CD4-positive, alpha-beta T cell treated with Interleukin-12 subunit alpha and Interleukin-12 subunit beta, for 1 hour (primary cell): ENCODE measurements at regions not wholly inside any gene's neighbourhood (a gene's known extent, or its start where the extent isn't known, plus 50 kb on each side); places are given as distances from the start of the nearest gene placed in this dataset.
"Not testable (repeated sequence)": the region's sequence is repeated elsewhere in the genome, so short reads cannot be mapped to it uniquely, and the experiment has no call there.

ENCODE experiments used
- DNase-seq: peaks from one replicate; pipeline ENCODE4 v3.0.0-alpha.2; 2020

DNA sequence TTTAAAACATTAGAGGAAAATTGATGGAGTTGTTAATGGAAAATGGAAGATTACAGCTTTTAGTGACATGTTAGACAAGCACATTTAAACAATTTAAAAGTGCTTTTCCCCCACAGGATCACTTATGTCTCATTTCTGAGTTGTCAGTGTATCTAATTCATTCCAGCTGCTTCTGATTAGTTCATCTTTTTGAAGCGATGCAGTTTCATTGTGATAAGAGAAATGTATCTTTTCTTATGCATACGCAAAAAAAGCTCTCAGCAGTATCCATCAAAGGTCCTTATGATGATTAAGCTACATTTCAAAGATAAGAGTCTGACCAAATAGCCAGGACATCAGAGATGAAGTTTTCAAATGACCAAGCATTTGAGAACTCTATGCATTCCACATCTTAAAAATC, 572.6 kb upstream of the SYNCRIP start:
- no peak for DNase-seq

DNA sequence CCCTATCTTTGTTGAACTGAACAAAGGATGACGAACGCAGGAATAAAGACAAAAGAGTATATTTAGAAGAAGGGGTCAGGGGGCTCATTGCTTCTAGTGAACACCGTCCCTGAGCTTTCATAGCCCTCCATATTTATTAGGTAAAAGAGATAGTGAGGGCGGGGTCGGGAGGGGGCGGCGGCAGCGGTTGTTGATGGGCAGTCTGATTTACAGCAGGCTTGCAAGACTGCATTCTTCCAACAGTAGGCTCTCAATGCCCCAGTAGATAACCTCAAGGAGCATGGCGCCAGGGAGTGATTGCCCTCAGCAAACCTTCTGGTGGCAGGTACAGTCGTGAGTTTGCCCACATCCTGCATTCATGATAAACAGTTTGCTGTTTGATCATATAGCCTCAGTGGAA, 563.3 kb upstream of the SYNCRIP start:
- no peak for DNase-seq

DNA sequence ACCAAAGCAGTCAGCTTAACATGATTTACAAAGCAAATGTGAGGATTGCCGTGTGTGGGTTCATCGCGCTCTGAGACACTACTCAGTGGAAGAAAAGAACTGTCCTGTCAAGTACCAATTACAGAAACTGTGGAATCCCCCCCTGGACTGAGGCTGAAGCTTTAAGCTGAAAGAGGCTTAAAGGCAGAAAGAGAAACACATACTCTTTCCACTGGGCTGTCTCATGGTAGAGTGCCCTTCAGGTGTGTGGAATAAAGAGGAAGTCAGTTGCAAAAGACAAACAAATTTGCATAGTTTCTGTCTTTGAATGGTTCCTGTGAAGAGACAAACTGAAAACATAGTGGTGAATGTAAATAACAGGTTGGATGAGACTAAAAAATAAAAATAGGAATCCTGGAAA, 560.4 kb upstream of the SYNCRIP start:
- no peak for DNase-seq

DNA sequence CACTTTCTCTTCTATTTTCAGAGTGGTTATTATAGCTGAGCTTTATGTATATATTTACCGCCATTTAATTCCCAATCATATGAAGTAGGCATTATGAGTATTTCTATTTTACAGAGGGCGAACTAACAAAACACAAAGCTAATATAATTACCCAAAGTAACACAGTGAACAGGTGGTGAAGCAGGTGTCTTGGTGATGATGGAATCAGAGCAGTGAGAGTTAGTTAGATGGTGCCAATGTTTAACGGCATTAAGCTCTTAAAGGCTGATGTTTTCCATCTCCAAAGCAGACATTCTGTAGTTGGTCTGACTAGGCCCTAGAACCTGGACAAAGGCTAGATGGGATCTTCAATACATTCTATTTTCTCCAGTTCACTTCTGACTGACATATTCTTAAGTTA, 551.1 kb upstream of the SYNCRIP start:
- no peak for DNase-seq

DNA sequence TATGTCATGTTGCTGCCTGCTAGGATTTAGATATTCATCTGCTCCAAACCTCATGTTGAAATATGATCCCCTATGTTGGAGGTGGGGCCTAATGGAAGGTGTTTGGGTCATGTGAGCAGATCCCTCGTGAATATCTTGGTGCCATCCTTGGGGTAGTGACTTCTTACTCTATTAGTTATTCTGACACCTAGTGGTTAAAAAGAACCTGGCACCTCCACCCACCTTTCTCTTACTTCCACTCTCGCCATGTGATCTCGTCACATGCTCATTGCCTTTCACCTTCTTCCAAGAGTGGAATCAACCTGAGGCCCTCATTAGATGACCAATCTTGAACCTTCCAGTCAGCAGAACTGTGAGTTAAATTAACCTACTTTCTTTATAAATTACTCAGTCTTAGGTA, 549.4 kb upstream of the SYNCRIP start:
- no peak for DNase-seq

DNA sequence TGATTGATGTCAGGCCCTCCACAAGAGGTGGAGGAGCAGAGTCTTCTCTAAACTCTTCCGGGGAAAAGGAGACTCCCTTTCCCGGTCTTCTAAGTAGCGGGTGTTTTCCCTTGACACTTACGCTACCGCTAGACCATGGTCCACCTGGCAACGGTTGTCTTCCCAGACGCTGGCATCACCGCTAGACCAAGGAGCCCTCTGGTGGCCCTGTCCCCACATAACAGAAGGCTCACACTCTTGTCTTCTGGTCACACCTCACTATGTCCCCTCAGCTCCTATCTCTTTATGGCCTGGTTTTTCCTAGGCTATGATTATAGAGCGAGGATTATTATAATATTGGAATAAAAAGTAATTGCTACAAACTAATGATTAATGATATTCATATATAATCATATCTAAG, 532.5 kb upstream of the SYNCRIP start:
- not testable (repeated sequence) for DNase-seq

DNA sequence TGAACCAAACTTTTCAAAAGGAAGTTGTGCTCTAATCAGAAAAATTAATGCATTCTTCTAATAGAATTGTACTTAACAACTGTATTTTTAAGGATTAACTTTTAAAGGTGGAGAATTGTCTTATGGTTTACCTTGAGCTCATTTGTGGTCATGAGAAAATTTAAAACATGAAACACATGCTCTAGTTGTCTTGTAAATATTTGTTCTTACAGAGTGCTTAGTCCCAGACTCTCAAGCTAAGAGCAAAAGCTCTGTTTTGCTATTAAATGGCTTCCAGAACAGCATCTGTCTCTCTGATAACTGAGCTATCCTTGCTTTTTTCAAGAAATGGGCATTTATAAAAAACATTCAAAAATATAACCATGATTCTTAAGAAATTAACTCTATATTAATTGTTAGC, 512.2 kb upstream of the SYNCRIP start:
- DNase-seq: no peak

DNA sequence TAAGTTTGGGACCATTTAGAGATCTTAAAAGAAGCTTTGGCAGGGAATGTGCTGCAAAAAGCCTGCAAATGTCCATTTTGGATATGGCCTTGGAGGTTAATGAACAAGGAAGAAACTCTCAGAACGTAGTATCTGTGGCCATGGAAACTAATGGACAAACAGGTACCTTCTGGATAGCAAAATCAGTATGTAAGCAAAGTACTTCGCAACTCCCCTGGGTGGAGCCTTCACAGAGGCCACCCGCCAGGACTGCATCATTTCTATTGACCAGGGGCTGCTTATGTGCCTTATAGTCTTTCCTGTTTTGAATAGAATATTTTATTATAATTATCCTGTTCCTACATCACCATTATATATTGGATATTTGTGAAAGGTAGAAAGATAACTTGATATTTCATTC, 510.8 kb upstream of the SYNCRIP start:
- no peak for DNase-seq

DNA sequence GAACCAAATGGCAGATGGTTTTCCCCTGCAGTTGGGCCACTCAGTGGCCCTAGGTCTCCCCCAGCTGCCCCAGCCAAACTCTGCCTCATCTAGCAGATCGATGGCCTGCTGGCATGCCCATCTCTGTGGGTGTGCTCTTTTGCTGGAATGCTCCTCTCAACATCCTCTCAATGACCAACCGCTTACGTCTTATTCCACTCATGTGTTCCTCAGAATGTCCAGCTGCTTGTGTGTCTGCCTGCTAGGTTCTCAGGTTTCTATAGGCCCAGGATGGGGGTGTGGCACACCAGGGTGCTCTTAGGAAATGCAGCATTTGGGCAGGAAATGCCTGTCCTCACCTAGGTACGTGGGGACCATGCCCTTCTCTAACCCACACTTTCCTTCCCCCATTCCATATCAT, 509.9 kb upstream of the SYNCRIP start:
- no peak for DNase-seq

DNA sequence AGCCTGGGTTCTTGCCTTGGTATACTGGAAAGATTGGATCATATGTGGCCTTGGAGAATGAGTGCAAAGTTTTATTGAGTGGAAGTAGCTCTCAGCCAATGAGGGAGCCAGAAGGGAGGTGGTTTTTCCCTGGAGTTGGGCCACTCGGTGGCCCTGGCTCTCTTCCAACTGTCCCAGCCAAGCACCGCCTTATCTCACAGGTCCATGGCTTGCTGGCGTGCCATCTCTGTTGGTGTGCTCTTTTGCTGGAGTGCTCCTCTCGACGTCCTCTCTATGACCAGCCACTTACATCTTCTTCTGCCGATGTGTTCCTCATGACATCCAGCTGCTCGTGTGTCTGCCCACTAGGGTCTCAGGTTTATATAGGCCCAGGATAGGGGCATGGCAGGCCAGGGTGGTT, 505.9 kb upstream of the SYNCRIP start:
- DNase-seq: no peak

DNA sequence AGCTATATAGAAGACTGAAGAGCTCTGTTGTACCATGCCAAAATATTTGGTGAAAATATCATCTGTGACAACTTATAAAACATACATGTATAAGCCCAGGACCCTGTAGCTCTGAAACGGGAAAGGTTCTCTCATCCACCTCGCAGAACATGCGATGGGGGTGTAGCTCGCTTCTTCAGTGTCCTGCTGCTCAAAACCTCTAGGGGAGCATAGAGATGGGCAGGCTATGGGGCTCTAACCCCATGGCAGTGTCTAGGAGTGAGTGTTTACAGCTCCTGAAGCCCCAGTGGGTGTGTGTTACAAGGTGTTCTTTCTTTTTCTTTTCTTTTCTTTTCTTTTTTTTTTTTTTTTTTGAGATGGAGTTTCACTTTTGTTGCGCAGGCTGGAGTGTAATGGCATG, 505.2 kb upstream of the SYNCRIP start:
- no peak for DNase-seq

DNA sequence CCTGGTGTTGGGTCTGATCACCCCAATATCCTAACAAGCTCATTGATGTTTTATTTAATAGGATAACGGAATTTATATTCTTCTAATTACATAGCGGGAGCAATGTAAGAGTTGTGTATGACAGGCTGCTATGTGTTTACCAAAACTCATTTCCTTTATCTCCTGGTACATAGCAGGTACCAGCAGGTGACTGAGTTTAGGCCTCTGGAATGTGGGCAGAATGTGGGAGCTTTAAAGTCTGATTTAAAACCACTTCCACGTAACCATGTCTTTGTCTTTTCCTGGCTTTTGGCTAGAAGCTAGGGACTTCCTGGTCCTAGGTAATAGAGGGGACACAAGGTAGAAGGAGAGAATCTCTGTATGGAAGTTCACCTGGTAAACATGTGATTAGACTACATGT, 504.6 kb upstream of the SYNCRIP start:
- DNase-seq: no peak

DNA sequence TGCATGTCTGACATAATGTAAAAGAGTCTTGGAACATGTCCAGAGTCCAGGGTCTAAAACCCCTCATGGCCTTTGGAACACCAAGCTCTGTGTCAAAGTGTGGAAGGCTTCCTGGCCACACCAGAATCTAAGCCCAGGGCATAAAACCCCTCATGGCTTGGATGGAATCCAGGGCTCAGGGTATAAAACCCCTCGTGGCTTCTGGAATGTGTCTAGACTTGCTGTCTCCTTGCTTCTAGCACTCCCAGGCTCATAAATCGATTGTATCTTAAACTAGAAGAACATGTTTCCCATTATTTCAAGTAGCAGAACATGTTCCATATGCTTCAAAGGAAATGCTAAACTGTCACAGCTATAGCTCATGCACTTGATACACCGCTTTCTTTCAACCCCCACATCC, 504.1 kb upstream of the SYNCRIP start:
- not testable (repeated sequence) for DNase-seq

DNA sequence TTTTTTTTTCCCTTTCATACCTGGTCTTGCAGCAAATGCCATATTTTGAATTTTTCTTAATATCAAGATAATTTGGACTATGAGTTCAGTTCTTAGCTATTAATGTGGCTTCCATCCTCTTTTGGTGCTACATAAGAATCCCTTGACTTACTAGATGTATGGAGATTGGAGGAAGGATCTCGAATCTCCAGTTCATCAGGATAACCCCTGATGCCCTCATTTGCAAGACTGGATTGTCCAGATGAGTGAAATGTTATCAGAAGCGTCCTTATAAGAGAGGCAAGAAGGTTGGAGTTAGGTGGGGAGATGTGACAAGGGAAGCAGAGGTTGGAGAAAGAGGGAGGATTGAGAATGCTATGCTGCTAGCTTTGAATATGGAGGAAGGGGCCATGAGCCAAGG, 499.6 kb upstream of the SYNCRIP start:
- no peak for DNase-seq

DNA sequence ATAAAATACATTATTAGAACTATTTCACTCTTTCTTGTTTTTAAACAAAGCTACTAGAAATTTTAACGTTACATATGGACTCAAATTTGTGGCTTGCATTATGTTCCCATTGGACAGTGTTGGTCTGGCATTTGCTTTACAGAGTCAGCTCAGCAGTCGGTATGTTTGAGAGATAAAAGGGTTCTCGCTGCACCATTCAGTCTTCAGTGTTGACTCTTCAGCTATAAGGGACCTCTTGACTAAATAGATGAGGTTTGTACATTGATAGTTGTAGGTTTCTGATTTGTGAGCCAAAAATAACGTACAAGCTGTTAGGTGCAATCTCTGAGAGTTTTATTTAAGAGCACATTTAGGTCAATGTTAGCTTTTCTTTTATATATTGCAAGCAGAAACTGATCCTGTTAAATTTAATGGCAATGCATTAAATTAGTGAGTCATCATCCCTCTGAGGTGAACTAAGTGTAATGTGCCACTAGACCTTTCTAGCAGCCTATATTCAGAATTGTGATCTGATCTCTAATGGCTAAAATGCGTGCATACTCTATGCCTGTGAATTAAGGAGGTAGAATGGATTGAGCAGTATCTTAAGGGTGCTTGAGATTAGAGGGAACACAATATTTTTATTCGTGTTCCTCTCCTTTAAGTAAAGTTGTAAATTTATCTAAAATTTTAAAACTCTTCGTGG, 485.6 kb upstream of the SYNCRIP start:
- DNase-seq: no peak

DNA sequence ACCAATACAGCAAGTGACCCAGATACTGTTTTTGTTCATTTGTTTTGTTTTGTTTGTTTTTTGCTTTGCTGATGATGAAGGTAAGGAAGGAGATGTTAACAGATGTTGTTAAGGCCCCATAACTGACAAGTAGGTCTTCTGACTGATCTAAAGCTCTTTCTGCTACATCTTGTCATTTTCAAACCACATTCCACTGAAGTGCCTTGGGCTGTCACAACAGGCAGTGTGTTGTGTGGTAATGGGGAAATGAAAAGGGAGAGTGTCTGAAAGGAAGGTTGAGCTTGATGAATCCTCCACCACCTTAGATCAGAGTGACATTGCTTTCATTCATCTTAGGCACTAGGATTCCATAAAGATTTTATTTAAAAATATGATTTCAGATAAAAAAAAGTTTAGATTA, 479.4 kb upstream of the SYNCRIP start:
- DNase-seq: no peak

DNA sequence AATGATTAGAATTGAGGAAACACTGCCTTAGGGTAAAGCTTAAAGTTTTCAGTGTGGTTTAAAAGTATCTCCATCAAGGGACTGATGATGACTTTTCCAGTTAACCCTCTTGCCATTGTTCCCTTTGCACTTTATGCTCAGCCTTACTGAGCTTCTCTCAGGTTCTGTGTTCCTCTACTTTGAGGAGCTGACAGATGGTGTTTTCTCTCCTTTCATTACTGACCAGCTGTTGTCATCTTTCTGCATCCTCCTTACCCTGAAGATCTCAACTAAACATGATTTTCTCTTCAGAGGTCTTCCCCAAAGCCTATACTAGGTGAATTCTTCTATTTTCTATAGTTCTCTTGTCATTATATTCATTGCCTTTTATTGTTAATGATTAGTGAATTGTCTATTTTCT, 475.6 kb upstream of the SYNCRIP start:
- DNase-seq: no peak

DNA sequence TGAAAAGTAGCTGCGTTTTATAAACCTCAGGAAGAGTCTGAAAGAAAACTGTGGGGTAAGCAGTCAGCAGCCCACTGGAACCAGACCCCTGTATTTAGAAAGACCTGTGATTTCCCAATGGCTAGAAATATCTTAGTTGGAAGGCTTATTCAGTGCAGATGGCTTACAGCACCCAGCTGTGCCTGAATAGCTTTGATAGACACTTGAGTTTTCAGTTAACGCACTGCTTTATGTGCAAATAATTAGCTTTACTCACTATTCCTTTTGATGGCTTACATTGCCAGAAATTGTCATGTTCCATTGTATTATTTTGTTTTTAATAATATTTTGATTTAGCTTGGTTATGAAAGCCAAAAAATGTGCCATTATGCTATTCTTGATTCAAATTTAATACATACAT, 465.3 kb upstream of the SYNCRIP start:
- DNase-seq: no peak

DNA sequence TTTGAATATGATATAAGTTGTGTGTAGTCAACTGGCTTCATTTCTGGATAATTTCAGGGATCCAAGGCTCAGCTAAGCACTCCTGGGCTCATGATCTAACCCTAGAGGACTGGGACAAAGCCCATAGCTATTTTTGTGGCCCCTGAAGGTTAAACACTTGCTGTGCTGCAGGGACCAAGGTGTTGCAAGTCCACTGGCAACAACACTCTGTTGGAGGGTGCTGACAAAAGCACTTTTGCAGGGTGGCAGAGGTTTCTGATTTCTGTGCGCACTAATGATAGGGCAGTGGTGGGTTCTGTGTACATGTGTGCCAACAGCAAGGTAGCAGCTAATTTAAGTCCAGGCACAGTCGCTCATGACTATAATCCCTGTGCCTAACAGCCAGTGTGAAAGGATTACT, 445.3 kb upstream of the SYNCRIP start:
- DNase-seq: no peak

DNA sequence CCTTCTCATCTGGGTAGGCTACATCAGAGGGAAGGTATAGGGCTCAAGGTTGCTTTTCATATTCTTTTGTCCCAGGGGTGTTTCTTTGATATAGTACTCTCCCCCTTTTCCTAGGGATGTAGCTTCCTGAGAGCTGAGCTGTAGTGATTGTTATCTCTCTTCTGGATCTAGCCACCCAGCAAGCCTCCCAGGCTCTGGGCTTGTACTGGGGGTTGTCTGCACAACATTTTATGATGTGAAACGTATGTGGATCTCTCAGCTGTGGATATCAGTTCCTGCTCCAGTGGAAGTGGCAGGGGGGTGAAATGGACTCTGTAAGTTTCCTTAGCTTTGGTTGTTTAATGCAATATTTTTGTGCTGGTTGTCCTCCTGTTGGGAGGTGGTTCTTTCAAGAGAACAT, 437.3 kb upstream of the SYNCRIP start:
- no peak for DNase-seq

DNA sequence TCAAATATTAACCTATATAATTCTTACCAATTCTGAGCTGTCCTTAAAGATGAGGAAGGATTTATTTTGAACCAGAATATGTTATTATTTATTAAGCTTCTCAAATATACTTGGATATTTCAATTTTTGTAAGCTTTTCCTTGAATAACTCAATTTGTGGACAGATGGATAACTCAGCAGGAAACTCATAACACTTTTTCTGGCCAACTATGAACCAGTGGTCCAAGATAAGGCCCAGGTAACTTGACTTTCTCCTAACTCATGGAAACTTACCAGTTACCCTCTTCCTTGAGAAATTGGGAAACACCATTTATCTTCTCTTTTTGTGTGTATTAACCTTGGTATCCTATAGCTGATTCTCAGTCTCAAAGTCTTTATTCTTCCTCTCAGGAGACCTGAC, 427.5 kb upstream of the SYNCRIP start:
- DNase-seq: no peak

DNA sequence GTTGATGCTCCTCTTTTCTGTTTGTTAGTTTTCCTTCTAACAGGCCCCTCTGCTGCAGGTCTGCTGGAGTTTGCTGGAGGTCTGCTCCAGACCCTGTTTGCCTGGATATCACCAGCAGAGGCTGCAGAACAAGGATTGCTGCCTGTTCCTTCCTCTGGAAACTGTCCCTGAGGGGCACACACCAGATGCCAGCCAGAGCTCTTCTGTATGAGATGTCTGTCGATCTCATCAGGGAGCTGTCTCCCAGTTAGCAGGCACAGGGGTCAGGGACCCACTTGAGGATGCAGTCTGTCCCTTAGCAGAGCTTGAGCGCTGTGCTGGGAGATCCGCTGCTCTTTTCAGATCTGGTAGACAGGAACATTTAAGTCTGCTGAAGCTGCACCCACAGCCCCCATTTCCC, 422.3 kb upstream of the SYNCRIP start:
- not testable (repeated sequence) for DNase-seq

DNA sequence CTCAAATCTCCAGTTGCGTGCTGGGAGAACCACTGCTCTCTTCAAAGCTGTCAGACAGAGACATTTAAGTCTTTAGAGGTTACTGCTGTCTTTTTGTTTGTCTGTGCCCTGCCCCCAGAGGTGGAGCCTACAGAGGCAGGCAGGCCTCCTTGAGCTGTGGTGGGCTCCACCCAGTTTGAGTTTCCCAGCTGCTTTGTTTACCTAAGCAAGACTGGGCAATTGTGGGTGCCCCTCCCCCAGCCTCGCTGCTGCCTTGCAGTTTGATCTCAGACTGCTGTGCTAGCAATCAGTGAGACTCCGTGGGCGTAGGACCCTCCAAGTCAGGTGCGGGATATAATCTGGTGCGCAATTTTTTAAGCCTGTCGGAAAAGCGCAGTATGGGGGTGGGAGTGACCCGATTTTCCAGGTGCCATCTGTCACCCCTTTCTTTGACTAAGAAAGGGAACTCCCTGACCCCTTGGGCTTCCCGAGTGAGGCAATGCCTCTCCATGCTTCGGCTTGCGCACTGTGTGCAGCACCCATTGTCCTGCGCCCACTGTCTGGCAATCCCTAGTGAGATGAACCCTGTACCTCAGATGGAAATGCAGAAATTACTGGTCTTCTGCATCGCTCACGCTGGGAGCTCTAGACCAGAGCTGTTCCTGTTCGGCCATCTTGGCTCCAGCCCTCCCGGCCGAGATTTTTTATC, 414.8 kb upstream of the SYNCRIP start:
- not testable (repeated sequence) for DNase-seq

DNA sequence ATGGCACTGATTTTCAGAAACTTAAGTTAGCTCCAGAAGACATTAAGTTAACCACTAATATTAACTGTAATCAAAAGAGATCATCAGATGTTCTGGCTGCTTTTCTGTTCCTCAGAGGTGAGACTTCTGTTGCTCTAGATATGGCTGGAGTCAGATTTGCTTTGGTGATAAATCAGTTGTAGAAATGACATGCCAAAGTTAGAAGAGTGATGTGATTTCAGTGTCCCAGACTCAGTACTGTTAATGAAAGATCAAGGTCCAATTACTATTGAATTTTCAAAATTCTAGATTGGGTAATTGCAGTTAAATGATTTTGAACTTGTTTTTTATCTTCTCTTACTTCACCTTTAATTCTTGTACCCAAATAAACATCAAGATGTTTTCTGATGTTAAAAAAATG, 402.4 kb upstream of the SYNCRIP start:
- no peak for DNase-seq

DNA sequence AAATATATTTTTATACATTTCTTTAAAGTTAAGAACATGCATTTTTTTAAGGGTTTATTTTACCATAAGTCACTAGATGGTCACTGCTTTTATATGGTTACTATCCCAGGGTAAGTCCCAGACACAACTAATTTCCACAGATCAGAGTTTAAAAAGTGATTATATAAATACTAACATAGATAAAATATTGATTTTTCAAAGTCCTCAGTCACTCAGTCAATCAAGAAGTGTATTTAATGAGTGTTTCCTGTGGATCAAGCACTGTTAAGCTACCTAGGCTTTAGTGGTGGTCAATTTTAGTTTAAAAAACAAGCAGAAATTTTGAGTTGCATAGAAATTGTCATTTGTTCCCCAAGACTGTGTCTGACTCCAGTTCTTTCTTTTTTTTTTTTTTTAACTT, 399.5 kb upstream of the SYNCRIP start:
- no peak for DNase-seq
